Activated CD4-positive, CD25-positive, alpha-beta regulatory T cell (primary cell): ENCODE measurements at regions not wholly inside any gene's neighbourhood (a gene's known extent, or its start where the extent isn't known, plus 50 kb on each side); places are given as distances from the start of the nearest gene placed in this dataset.

Experiments used
- DNase-seq, 4 experiments: peaks; one replicate each; lab custom pipeline; 2025; lab: John Stamatoyannopoulos, UW

DNA sequence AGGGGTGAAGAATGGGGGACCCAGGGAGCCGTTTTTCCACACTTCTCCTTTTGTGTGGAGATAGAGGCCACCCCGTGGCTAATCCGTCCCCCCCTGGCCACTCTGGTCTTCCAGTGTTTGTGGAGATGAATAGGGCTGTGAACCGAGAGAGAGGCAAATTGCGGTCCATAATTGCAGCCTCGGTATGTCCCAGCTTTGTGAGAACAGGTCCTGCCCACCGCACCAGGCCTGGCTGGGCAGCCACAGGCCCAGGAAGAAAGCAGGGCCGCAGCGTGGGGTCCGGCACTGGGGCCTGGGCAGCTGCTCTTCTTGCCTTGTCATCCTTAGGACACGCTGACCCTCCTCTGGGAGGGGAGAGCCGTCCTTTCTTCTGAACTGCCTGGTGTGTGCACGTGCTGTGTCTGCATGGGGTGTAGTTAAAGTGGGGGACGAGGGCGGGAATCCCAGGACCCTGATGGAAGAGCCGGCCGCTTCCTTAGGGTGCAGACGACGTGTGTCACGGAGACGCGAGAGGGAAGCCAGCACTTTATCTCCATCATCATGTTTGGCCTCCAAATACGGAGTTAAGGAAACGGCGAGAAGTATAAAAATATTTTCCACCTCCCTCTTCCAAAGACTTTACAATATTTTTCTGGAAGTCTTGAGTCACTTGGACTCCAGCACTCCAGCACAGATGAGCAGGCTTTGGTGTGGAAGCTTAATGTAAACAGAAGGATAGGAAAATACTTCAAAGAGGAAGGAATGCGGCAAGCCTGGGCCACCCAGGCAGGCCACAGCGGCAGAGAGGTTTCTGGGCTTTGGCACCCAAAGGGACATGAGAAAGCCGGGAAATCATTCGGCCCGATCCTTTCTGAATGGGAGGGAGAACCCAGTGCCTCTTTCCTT lies 1248.4 kb downstream of the BRD1 start:
- no peak for DNase-seq

GRCh38 chr22:48578138-48579042 lies 1249.3 kb downstream of the BRD1 start:
- no peak for DNase-seq

DNA sequence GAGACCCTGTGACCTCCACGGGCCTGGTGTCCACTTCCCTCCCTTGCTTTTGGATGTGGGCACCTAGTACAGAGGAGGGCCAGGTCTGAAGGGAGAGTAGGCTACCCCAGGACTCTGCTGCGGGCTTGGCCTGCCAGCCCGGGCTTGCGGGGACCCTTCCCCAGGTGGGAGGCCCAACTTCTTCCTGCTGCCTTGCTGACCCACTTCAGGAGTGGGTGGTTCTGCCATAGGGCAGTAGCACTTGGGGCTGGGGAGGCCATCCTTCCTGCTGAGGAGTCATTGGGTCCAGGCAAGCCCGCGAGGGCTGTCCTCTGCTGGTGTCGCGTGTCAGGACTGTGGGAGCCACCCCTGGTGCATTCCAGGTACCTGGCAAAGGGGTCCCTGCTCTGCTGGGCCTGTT lies 1250.0 kb downstream of the BRD1 start:
- no peak for DNase-seq

- no peak for DNase-seq
These were observed 1250.5 kb downstream of the BRD1 start for GRCh38 chr22:48577014-48577690.

DNA sequence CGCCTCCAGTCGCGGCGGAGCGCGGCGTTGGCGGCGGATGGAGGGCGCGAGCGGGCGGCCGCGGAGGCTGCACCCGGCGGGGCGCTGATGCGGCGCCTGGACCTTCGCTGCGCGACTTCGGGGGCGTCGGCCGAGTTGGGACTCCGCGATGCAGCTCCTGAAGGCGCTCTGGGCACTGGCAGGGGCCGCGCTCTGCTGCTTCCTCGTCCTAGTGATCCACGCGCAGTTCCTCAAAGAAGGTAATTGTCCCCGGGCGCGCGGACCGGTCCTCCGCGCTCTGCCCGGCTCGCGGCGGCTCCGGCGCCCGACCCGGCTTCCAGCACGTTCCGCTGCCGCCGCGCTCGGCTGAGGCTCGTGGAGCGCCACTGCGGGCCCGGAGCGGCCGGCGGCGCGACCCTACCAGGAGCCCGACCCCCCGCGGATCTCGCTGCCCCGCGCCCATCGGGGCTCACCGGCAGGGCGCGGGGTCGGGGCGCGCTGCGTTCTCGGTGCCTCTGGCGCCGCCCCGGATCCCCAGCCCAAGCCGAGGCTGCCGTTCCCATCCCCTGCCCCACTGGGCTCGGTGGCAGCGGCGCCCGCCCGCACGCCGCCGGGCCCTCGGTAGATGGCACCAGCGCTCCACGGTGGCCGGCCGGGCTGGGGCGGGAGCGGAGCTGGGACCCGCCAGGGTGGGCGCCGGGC lies 1251.2 kb downstream of the BRD1 start:
- no peak for DNase-seq

- DNase-seq = no peak
These were observed 1251.9 kb downstream of the BRD1 start for GRCh38 chr22:48575618-48576332.

- DNase-seq = no peak
These were observed 1252.7 kb downstream of the BRD1 start for GRCh38 chr22:48574776-48575617.

DNA sequence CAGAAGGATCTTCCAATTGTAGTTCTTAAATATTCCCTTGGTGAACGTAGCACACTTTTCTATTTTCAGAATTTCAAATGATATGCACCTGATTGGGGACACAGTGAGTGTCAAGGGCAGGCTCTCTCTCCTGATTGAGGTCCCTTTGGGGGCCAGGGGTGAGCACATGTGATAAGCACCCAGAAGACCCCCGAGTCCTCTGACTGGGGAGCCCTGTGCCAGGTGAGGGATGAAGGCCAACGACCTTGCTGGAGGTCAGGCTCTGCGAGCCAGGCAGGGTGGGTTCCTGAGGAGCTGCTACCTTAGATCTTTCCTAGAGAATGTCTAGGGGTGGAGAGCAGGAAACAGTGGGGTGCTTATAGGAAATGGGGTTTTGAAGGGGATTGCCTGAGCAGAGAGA lies 1253.9 kb downstream of the BRD1 start:
- no peak for DNase-seq

GRCh38 chr22:48572951-48573350 lies 1254.7 kb downstream of the BRD1 start:
- DNase-seq = no peak

DNA sequence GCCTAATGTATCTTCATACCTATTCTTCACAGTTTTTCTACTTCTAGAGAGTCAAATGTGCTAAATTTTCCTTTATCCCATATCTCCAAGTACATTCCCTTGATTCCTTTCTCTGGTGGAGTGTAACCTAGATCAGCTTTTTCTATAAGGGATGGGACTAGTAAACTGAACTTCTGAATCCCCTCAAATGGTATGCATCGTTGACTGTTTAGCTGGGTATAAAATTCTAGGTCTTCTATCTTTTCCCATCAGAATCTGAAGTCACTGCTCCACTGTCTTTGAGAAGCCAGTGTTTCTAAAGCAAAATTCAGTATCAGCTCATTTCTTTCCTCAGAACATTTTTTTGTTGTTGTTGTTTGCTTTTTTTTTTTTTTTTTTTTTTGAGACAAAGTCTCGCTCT lies 1256.8 kb downstream of the BRD1 start:
- DNase-seq = no peak

DNA sequence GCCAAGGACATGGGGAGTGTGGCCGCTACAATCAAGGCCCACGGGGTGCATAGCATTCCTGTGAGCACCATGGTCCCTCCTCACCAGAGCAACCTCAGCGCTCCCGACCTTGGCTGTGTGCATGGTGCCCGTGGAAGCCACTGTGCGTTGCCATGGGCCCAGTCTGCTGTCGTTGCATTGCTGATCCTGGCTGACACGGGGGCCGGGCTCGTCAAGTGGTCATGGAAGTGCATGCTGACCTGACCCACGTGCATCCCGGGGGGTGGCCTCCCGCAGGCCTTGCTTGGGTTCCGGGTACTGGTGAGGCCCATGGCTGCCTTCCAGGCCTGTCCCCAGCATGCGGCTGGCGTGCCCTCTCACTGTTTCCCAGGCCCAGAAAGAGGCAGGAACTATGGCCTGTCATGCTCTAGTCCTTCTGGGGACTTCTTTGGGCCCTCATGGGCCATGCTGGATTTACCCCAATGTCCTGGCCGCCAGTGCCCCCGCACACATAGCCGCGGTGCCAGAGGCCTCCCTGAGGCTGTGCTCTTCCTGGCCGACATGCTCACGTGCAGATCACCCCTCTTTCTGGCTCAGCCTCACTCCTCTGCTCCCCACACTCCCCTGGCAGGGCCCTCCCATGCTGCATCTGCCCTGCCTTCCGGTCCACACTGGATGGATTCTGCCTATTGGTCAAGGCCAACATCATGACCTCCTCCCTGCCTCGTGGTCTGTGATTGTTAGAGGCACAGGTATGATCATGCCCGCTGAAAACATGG lies 1258.0 kb downstream of the BRD1 start:
- DNase-seq = no peak

GRCh38 chr22:48568736-48569330 lies 1258.8 kb downstream of the BRD1 start:
- no peak for DNase-seq

GRCh38 chr22:48567213-48567975 lies 1260.3 kb downstream of the BRD1 start:
- no peak for DNase-seq

DNA sequence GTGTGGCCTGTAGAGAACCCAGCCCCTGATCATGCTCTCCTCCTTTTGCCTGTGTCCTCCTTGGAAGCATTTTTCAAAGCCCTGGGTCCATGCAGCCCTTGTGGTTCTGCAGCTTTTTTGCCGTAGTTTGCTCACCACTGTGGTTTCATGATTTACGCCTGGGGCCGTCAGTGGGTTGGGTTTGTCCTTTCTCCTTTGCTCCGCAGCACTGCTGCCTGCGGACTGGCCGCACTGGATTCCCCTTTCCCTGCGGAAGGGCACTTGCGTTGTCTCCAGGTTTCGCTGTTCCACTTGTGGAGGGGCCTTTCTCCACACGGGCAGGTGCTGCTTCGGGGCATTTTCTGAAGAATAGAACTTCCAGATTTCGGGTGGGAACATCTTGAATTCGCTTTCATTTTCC lies 1260.9 kb downstream of the BRD1 start:
- no peak for DNase-seq

GRCh38 chr22:48565901-48566501 lies 1261.7 kb downstream of the BRD1 start:
- DNase-seq = no peak

- DNase-seq = no peak
These were observed 1262.7 kb downstream of the BRD1 start for GRCh38 chr22:48564995-48565394.

DNA sequence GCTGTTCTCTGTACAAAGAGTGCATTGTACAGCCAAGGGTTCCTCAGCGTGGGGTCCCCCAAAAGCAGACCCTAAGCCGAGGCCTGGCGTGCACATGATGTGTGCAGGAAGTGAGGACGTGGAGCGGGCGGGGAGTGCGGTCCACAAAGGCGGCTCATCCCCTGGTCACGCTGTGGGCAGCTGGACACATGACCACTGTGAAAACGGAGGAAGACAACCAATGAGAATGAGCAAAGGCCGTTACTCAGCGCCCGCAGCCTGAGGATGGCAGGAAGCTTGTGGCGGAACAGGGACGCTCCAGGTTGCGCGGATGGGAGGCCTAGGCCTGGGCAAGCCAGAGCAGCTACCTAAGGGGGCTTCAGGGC lies 1263.7 kb downstream of the BRD1 start:
- DNase-seq = no peak
